OCI-LY3 (cell line): ENCODE measurements at regions not wholly inside any gene's neighbourhood (a gene's known extent, or its start where the extent isn't known, plus 50 kb on each side); places are given as distances from the start of the nearest gene placed in this dataset.

Source experiments
- EZH2phosphoT487 ChIP-seq: fragments of 200-600 bp; shearing (Covaris generic); IDR thresholded peaks from 2 replicates; pipeline ENCODE4 v1.6.1; 2018; ENCODE audit warnings: antibody characterized with exemption, mixed run types, low read depth
- TF ChIP-seq, protein P1 (sequence below): fragments of 200-600, 300-600 bp; sonication (generic); IDR thresholded peaks from 2 replicates; pipeline ENCODE4 v1.5.1; 2014; ENCODE audit warnings: antibody characterized with exemption, low read length, low read depth

- TF ChIP-seq, protein P1, sequence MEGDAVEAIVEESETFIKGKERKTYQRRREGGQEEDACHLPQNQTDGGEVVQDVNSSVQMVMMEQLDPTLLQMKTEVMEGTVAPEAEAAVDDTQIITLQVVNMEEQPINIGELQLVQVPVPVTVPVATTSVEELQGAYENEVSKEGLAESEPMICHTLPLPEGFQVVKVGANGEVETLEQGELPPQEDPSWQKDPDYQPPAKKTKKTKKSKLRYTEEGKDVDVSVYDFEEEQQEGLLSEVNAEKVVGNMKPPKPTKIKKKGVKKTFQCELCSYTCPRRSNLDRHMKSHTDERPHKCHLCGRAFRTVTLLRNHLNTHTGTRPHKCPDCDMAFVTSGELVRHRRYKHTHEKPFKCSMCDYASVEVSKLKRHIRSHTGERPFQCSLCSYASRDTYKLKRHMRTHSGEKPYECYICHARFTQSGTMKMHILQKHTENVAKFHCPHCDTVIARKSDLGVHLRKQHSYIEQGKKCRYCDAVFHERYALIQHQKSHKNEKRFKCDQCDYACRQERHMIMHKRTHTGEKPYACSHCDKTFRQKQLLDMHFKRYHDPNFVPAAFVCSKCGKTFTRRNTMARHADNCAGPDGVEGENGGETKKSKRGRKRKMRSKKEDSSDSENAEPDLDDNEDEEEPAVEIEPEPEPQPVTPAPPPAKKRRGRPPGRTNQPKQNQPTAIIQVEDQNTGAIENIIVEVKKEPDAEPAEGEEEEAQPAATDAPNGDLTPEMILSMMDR: no peak
- TF ChIP-seq EZH2phosphoT487: no peak
Measured at GRCh38 chr19:16018801-16019551, 57.3 kb upstream of the TPM4 start.
